HepG2 (cell line): ENCODE measurements at regions not wholly inside any gene's neighbourhood (a gene's known extent, or its start where the extent isn't known, plus 50 kb on each side); places are given as distances from the start of the nearest gene placed in this dataset.

ENCODE experiments used
- ATF7 ChIP-seq, 2 experiments: fragments of 450-650 bp in 1 of 2; sonication (generic) in 1 of 2; formaldehyde crosslinking in 1 of 2; IDR thresholded peaks; 2 replicates each; pipeline versions ENCODE4 v1.4.0 to v1.6.1; 2016 to 2020; ENCODE audit warnings: antibody characterized with exemption in 1 of 2, mild to moderate bottlenecking in 1 of 2, missing genetic modification reagents in 1 of 2
- CTCF ChIP-seq: sonication (generic); formaldehyde crosslinking; IDR thresholded peaks from 2 replicates; pipeline ENCODE4 v1.5.0; 2020; ENCODE audit warnings: mild to moderate bottlenecking, missing genetic modification reagents, moderate library complexity
- EP300 ChIP-seq, 3 experiments: sonication (generic) in 1 of 3; formaldehyde crosslinking in 1 of 3; IDR thresholded peaks; 2 replicates each; pipeline versions ENCODE4 v1.5.1 to v1.6.1; 2011 to 2020; ENCODE audit warnings: low read depth in 2 of 3, low read length in 2 of 3, borderline replicate concordance in 1 of 3, improper control_type of control experiment in 1 of 3, mild to moderate bottlenecking in 1 of 3, missing genetic modification reagents in 1 of 3, moderate library complexity in 1 of 3
- ERF ChIP-seq: IDR thresholded peaks from 2 replicates; pipeline ENCODE4 v1.6.1; 2018; ENCODE audit warnings: missing biosample characterization, missing genetic modification reagents
- GABPA ChIP-seq, 2 experiments: IDR thresholded peaks; 2 replicates each; pipeline ENCODE4 v1.6.1; 2011 to 2016; ENCODE audit warnings: low read depth in 2 of 2, low read length in 1 of 2, missing biosample characterization in 1 of 2, missing genetic modification characterization in 1 of 2
- JUND ChIP-seq: sonication (generic); formaldehyde crosslinking; IDR thresholded peaks from 2 replicates; pipeline ENCODE4 v1.8.0; 2022; ENCODE audit warnings: mild to moderate bottlenecking, missing genetic modification reagents
- NCOA1 ChIP-seq: sonication (generic); formaldehyde crosslinking; IDR thresholded peaks from 2 replicates; pipeline ENCODE4 v1.9.0; 2021; ENCODE audit warnings: missing genetic modification reagents
- RBM22 ChIP-seq: fragments of 200-400 bp; formaldehyde crosslinking; optimal IDR thresholded peaks from 2 replicates; pipeline ENCODE3; 2017; ENCODE audit warnings: mild to moderate bottlenecking, low read length, moderate library complexity
- ZBTB7A ChIP-seq: sonication (generic); formaldehyde crosslinking; IDR thresholded peaks from 2 replicates; pipeline ENCODE4 v1.8.0; 2022; ENCODE audit warnings: mild to moderate bottlenecking, missing genetic modification reagents
- ZNF253 ChIP-seq: sonication (generic); formaldehyde crosslinking; IDR thresholded peaks from 2 replicates; pipeline ENCODE4 v1.8.0; 2022; ENCODE audit warnings: mild to moderate bottlenecking, missing genetic modification reagents, borderline replicate concordance
- ZNF501 ChIP-seq: sonication (generic); formaldehyde crosslinking; IDR thresholded peaks from 2 replicates; pipeline ENCODE4 v1.5.1; 2020; ENCODE audit warnings: mild to moderate bottlenecking, moderate library complexity, missing genetic modification reagents
- ZSCAN20 ChIP-seq: sonication (generic); formaldehyde crosslinking; IDR thresholded peaks from 2 replicates; pipeline ENCODE4 v1.4.0; 2020; ENCODE audit warnings: missing genetic modification reagents, mild to moderate bottlenecking, borderline replicate concordance
- ZZZ3 ChIP-seq: sonication (generic); formaldehyde crosslinking; IDR thresholded peaks from 2 replicates; pipeline ENCODE4 v1.4.0; 2020; ENCODE audit warnings: missing genetic modification reagents, mild to moderate bottlenecking, borderline replicate concordance

DNA sequence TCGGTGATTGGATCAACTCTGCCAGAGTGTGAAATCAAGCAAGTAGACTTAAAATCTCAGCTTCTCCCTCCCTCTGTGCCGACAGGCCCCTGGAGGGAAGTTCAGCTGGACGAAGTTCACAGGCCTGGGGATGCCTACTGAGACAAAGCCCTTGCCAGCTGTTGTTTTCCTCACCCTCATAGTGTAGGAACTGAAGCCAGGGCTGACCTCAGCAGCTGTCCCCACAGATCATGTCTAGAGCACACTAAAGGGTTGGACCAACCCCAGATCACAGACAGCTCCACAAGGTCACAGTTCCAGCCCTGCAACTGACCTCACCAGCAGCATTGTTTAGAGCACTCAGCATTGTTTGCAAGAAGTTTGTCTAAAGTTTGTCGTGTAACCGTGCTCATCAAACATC, 261.9 kb upstream of the ECI2 start:
- TF ChIP-seq ZSCAN20 (CRISPR knock-in tag) (no peak), ZZZ3 (no peak), GABPA (IDR thresholded peaks at IDR 0.05; ENCODE audit: low read depth, low read length) (no peak), GABPA (CRISPR knock-in tag; IDR thresholded peaks at IDR 0.05; ENCODE audit: low read depth) (no peak), ZNF501 (CRISPR knock-in tag) (no peak), ATF7 (IDR thresholded peaks at IDR 0.05) (no peak), ATF7 (CRISPR knock-in tag; IDR thresholded peaks at IDR 0.05) (no peak), NCOA1 (CRISPR knock-in tag) (no peak), JUND (CRISPR knock-in tag) (no peak), EP300 (IDR thresholded peaks at IDR 0.05; ENCODE audit: low read depth in 2 of 2, low read length in 2 of 2) (no peak), EP300 (CRISPR knock-in tag; IDR thresholded peaks at IDR 0.05; ENCODE audit: borderline replicate concordance) (no peak), RBM22 (no peak), CTCF (CRISPR knock-in tag) (no peak), ERF (CRISPR knock-in tag) (no peak), ZBTB7A (CRISPR knock-in tag) (no peak), ZNF253 (CRISPR knock-in tag) (no peak)
